SK-N-SH (cell line): ENCODE measurements at regions not wholly inside any gene's neighbourhood (a gene's known extent, or its start where the extent isn't known, plus 50 kb on each side); places are given as distances from the start of the nearest gene placed in this dataset.

ENCODE experiments used
- CTCF ChIA-PET: fragments of 300-600, 350-600 bp; formaldehyde crosslinking; extraction: SDS; loops from one replicate; lab custom pipeline; 2021; lab: Yijun Ruan, JAX
- POLR2A ChIA-PET: fragments of 350-600 bp; sonication (Branson Sonifier 250); formaldehyde crosslinking; extraction: SDS; loops from one replicate; lab custom pipeline; 2020; ENCODE audit warnings: antibody characterized with exemption, inconsistent platforms; lab: Yijun Ruan, JAX
- DNase-seq: peaks from one replicate; pipeline ENCODE4 v3.0.0; 2012
- H2AFZ ChIP-seq: fragments of 200-600 bp; sonication (generic); 2 replicates; pipeline ENCODE4 v1.8.1; 2016; ENCODE audit warnings: antibody characterized with exemption, mild to moderate bottlenecking, low read depth
- H3F3A ChIP-seq: fragments of 200-600 bp; sonication (generic); replicated peaks from 2 replicates; pipeline ENCODE3; 2016; ENCODE audit warnings: antibody characterized with exemption, mild to moderate bottlenecking; ENCODE audit not compliant: insufficient read depth
- H3K27ac ChIP-seq, 2 experiments: fragments of 200-500 bp in 1 of 2; fragments of 200-600 bp in 1 of 2; sonication (Bioruptor generic) in 1 of 2; sonication (generic), shearing (Covaris generic) in 1 of 2; 2 replicates each; pipeline versions ENCODE4 v1.5.1 to v1.6.1; 2014 to 2016; ENCODE audit warnings: low read depth in 2 of 2, inconsistent platforms in 1 of 2, low read length in 1 of 2, mild to moderate bottlenecking in 1 of 2, mixed read lengths in 1 of 2
- H3K27me3 ChIP-seq: fragments of 200-600 bp; sonication (generic), shearing (Covaris generic); 2 replicates; pipeline ENCODE4 v1.6.1; 2016; ENCODE audit warnings: mixed run types; ENCODE audit not compliant: insufficient read depth
- H3K36me3 ChIP-seq, 2 experiments: fragments of 200-500 bp in 1 of 2; fragments of 200-600 bp in 1 of 2; sonication (Bioruptor generic) in 1 of 2; sonication (generic) in 1 of 2; replicated peaks in 1 of 2; 2 replicates each; pipeline versions ENCODE3 to v1.5.1; 2014 to 2016; ENCODE audit warnings: low read length in 1 of 2, mild to moderate bottlenecking in 1 of 2; ENCODE audit not compliant: insufficient read depth in 2 of 2, control insufficient read depth in 1 of 2
- H3K4me1 ChIP-seq, 2 experiments: fragments of 200-500 bp in 1 of 2; fragments of 200-600 bp in 1 of 2; sonication (Bioruptor generic) in 1 of 2; sonication (generic), shearing (Covaris generic) in 1 of 2; 2 replicates each; pipeline versions ENCODE4 v1.5.1 to v1.6.1; 2014 to 2016; ENCODE audit warnings: low read depth in 1 of 2, low read length in 1 of 2, mixed run types in 1 of 2; ENCODE audit not compliant: insufficient read depth in 2 of 2, control insufficient read depth in 1 of 2
- H3K4me2 ChIP-seq: fragments of 200-600 bp; sonication (generic), shearing (Covaris generic); 2 replicates; pipeline ENCODE4 v1.6.1; 2017; ENCODE audit warnings: mixed run types
- H3K4me3 ChIP-seq, 2 experiments: fragments of 200-500 bp in 1 of 2; fragments of 200-600 bp in 1 of 2; sonication (Bioruptor generic) in 1 of 2; sonication (generic), shearing (Covaris generic) in 1 of 2; 2 replicates each; pipeline versions ENCODE4 v1.5.1 to v1.8.1; 2014 to 2016; ENCODE audit warnings: low read depth in 2 of 2, inconsistent platforms in 1 of 2, low read length in 1 of 2, mild to moderate bottlenecking in 1 of 2, mixed read lengths in 1 of 2, moderate library complexity in 1 of 2
- H3K79me2 ChIP-seq: fragments of 200-600 bp; sonication (generic); 2 replicates; pipeline ENCODE4 v1.8.1; 2017; ENCODE audit warnings: mild to moderate bottlenecking; ENCODE audit not compliant: insufficient read depth
- H3K9ac ChIP-seq: fragments of 200-600 bp; sonication (generic); 2 replicates; pipeline ENCODE4 v1.6.1; 2017; ENCODE audit warnings: mixed run types
- H3K9me2 ChIP-seq: fragments of 200-600 bp; sonication (generic); 2 replicates; pipeline ENCODE4 v1.6.1; 2017; ENCODE audit warnings: mixed run types
- H3K9me3 ChIP-seq: fragments of 200-600 bp; sonication (generic); 2 replicates; pipeline ENCODE4 v1.6.1; 2017; ENCODE audit warnings: mixed run types, mild to moderate bottlenecking, moderate library complexity
- H4K20me1 ChIP-seq: fragments of 200-600 bp; sonication (generic); 2 replicates; pipeline ENCODE4 v1.6.1; 2017; ENCODE audit warnings: mild to moderate bottlenecking, mixed run types; ENCODE audit not compliant: insufficient read depth
- CHD2 ChIP-seq: fragments of 150-350 bp; IDR thresholded peaks from 2 replicates; pipeline ENCODE4 v1.6.1; 2018; ENCODE audit warnings: low read length; ENCODE audit not compliant: partially characterized antibody
- CTCF ChIP-seq: fragments of 200-600 bp; sonication (generic); IDR thresholded peaks from 2 replicates; pipeline ENCODE4 v1.6.1; 2017; ENCODE audit warnings: antibody characterized with exemption, mild to moderate bottlenecking, moderate library complexity
- ELF1 ChIP-seq: IDR thresholded peaks from 2 replicates; pipeline ENCODE4 v1.4.0; 2012
- EP300 ChIP-seq, 2 experiments: IDR thresholded peaks; 2 replicates each; pipeline versions ENCODE4 v1.4.0 to v1.6.1; 2012; ENCODE audit warnings: borderline replicate concordance in 1 of 2, low read depth in 1 of 2, low read length in 1 of 2
- FOSL2 ChIP-seq: IDR thresholded peaks from 2 replicates; pipeline ENCODE4 v1.4.0; 2012; ENCODE audit warnings: low read depth, mild to moderate bottlenecking, moderate library complexity, borderline replicate concordance
- FOXM1 ChIP-seq: IDR thresholded peaks from 2 replicates; pipeline ENCODE4 v1.4.0; 2012; ENCODE audit warnings: low read depth, mild to moderate bottlenecking
- JUND ChIP-seq: IDR thresholded peaks from 2 replicates; pipeline ENCODE4 v1.4.0; 2012
- MAX ChIP-seq: IDR thresholded peaks from 2 replicates; pipeline ENCODE4 v1.4.0; 2012; ENCODE audit warnings: low read depth
- MEF2A ChIP-seq: IDR thresholded peaks from 2 replicates; pipeline ENCODE4 v1.4.0; 2012; ENCODE audit warnings: low read depth, borderline replicate concordance
- MXI1 ChIP-seq: IDR thresholded peaks from 2 replicates; pipeline ENCODE4 v1.6.1; 2012; ENCODE audit warnings: mild to moderate bottlenecking, low read depth, low read length, improper control_type of control experiment
- NRF1 ChIP-seq: IDR thresholded peaks from 2 replicates; pipeline ENCODE4 v1.6.1; 2012; ENCODE audit warnings: low read depth, mild to moderate bottlenecking, low read length
- PBX3 ChIP-seq: IDR thresholded peaks from 2 replicates; pipeline ENCODE4; 2012
- POLR2AphosphoS5 ChIP-seq: IDR thresholded peaks from 2 replicates; pipeline ENCODE4 v1.6.1; 2012; ENCODE audit warnings: low read depth, low read length
- RCOR1 ChIP-seq: fragments of 150-350 bp; IDR thresholded peaks from 2 replicates; pipeline ENCODE4 v1.6.1; 2017; ENCODE audit warnings: antibody characterized with exemption, low read length
- RFX5 ChIP-seq: IDR thresholded peaks from 2 replicates; pipeline ENCODE4 v1.6.1; 2012; ENCODE audit warnings: mild to moderate bottlenecking, improper control_type of control experiment, low read length
- RXRA ChIP-seq: IDR thresholded peaks from 2 replicates; pipeline ENCODE4 v1.4.0; 2012; ENCODE audit warnings: low read depth, mild to moderate bottlenecking, borderline replicate concordance
- SMC3 ChIP-seq: IDR thresholded peaks from 2 replicates; pipeline ENCODE4 v1.6.1; 2012; ENCODE audit warnings: low read depth, low read length, improper control_type of control experiment
- TAF1 ChIP-seq: IDR thresholded peaks from 2 replicates; pipeline ENCODE4 v1.6.1; 2012; ENCODE audit warnings: low read depth, mild to moderate bottlenecking, low read length, moderate library complexity, borderline replicate concordance
- USF1 ChIP-seq: IDR thresholded peaks from 2 replicates; pipeline ENCODE4 v1.4.0; 2012; ENCODE audit warnings: low read depth, borderline replicate concordance
- USF2 ChIP-seq: fragments of 150-350 bp; IDR thresholded peaks from 2 replicates; pipeline ENCODE4 v1.6.1; 2017; ENCODE audit warnings: antibody characterized with exemption, low read length, low read depth, borderline replicate concordance
- YY1 ChIP-seq: IDR thresholded peaks from 2 replicates; pipeline ENCODE4 v1.4.0; 2012; ENCODE audit warnings: low read depth, mild to moderate bottlenecking
- ZBTB33 ChIP-seq: IDR thresholded peaks from 2 replicates; pipeline ENCODE4 v1.4.0; 2012; ENCODE audit warnings: low read depth, borderline replicate concordance
- WGBS: methylation state at CpG from one replicate; pipeline ENCODE4 v1.1.6; 2017; ENCODE audit warnings: low lambda C conversion rate; 5-methylcytosine and 5-hydroxymethylcytosine counted together

- H3K4me1 ChIP-seq, result no peaks in the 10 kb centered on the region; a peak in 1 of 4 replicates
- no peaks in the 10 kb centered on the region for H3F3A ChIP-seq
- peaks cover 4% of the 10 kb centered on the region for H3K27me3 ChIP-seq
- no peak for DNase-seq
- H2AFZ ChIP-seq, result no peak overlapping the region
- H3K79me2 ChIP-seq, result no peaks in the 10 kb centered on the region
- TF ChIP-seq RFX5 (no peak), USF1 (no peak), RCOR1 (no peak), CHD2 (no peak), FOSL2 (no peak), USF2 (no peak), MAX (no peak), TAF1 (no peak), NRF1 (no peak), RXRA (no peak)
- TF ChIP-seq, all 33 proteins: peak for 0
- no peaks in the 10 kb centered on the region for H3K9me2 ChIP-seq
- no peaks in the 10 kb centered on the region for H3K36me3 ChIP-seq
- CTCF ChIA-PET, result no interaction called here
- no peak overlapping the region for H3K4me3 ChIP-seq
- WGBS, result 15% methylated on average over 6 of the region's 6 CpGs
- no peak overlapping the region for H3K4me2 ChIP-seq
- POLR2A ChIA-PET, result no interaction called here
- no peaks in the 10 kb centered on the region for H4K20me1 ChIP-seq
- no peaks in the 10 kb centered on the region for H3K9me3 ChIP-seq
- no peak overlapping the region for H3K9ac ChIP-seq
- no peak overlapping the region for H3K27ac ChIP-seq
Measured at GRCh38 chr14:56902385-56902784, 92.1 kb upstream of the OTX2 start.

GRCh38 chr14:56900726-56901125 is 90.4 kb upstream of the OTX2 start:
- POLR2A ChIA-PET, result no interaction called here
- no peak overlapping the region for H2AFZ ChIP-seq
- DNase-seq, result no peak
- CTCF ChIA-PET, result interaction anchor here (1.6 kb wide), 1 partner anchor 10 kb away, joined by 3 read pairs; no protein-coding TSS in a partner anchor
- H3K36me3 ChIP-seq, result no peaks in the 10 kb centered on the region
- H4K20me1 ChIP-seq, result no peaks in the 10 kb centered on the region
- H3K4me3 ChIP-seq, result no peak overlapping the region
- H3K4me1 ChIP-seq, result no peaks in the 10 kb centered on the region; a peak in 1 of 4 replicates
- no peak overlapping the region for H3K9ac ChIP-seq
- H3K4me2 ChIP-seq, result no peak overlapping the region
- WGBS, result 11% methylated on average over 6 of the region's 6 CpGs
- no peaks in the 10 kb centered on the region for H3K9me2 ChIP-seq
- no peaks in the 10 kb centered on the region for H3K9me3 ChIP-seq
- H3K79me2 ChIP-seq, result no peaks in the 10 kb centered on the region
- H3F3A ChIP-seq, result no peaks in the 10 kb centered on the region
- H3K27ac ChIP-seq, result no peak overlapping the region
- peaks cover 4% of the 10 kb centered on the region for H3K27me3 ChIP-seq
- TF ChIP-seq USF1 (no peak), TAF1 (no peak), CTCF (no peak), MXI1 (no peak), YY1 (no peak), FOXM1 (no peak), SMC3 (no peak), FOSL2 (no peak), CHD2 (no peak), PBX3 (no peak), EP300 (IDR thresholded peaks at IDR 0.05; ENCODE audit: borderline replicate concordance in 1 of 2, low read depth in 1 of 2, low read length in 1 of 2) (no peak), POLR2AphosphoS5 (no peak), RCOR1 (no peak), ZBTB33 (no peak), ELF1 (no peak), MEF2A (no peak), JUND (no peak)
